Urinary bladder (tissue), 3 donors: ENCODE measurements at regions not wholly inside any gene's neighbourhood (a gene's known extent, or its start where the extent isn't known, plus 50 kb on each side); places are given as distances from the start of the nearest gene placed in this dataset.
"Not testable (repeated sequence)": the region's sequence is repeated elsewhere in the genome, so short reads cannot be mapped to it uniquely, and the experiment has no call there.

Source experiments
- DNase-seq: peaks from one replicate; pipeline ENCODE4 v3.0.0-alpha.2; 2015; ENCODE audit errors: extremely low spot score
- H3K27ac ChIP-seq: one replicate; pipeline ENCODE4 v1.5.1; 2013; ENCODE audit warnings: low read depth, mild to moderate bottlenecking, moderate library complexity
- H3K36me3 ChIP-seq: one replicate; pipeline ENCODE4 v1.6.1; 2013; ENCODE audit warnings: mild to moderate bottlenecking, moderate library complexity; ENCODE audit not compliant: insufficient read depth
- H3K4me1 ChIP-seq: one replicate; pipeline ENCODE4 v1.6.1; 2013; ENCODE audit warnings: mild to moderate bottlenecking, moderate library complexity; ENCODE audit not compliant: insufficient read depth
- H3K4me3 ChIP-seq: one replicate; pipeline ENCODE4 v1.5.1; 2013; ENCODE audit warnings: low read depth, low read length
- WGBS: extraction: QIAGEN DNeasy Blood & Tissue Kit; methylation state at CpG from one replicate; pipeline ENCODE4 v1.1.7; 2013; 5-methylcytosine and 5-hydroxymethylcytosine counted together
- donor health status: healthy with polysubstance abuse.
- donor health status: healthy.

GRCh38 chr11:38972220-38972619 is 2374.2 kb upstream of the RAG2 start:
- no peak overlapping the region for H3K27ac ChIP-seq

DNA sequence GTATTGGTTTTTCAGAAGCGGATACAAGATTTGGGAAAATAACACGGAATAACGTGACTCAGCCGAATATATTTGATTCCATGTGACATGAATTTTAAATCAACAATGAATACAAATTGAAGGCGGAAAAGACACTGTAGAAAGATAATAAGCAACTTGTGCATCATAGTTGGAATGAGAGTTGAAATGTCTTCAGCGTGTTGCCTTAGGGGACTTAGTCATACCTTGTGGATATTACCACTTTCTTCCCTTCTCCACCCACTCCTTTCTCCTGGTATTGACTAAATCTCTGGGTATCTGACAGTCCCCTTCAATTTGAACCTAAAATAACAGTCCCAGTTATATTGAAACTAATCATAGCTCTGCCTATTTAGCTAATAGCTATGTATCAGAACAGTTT is 2373.1 kb upstream of the RAG2 start:
- DNase-seq = no peak
- 87% methylated on average over 6 of the region's 6 CpGs for WGBS
- no peak overlapping the region for H3K27ac ChIP-seq
- H3K4me3 ChIP-seq = no peak overlapping the region
- H3K36me3 ChIP-seq = no peaks in the 10 kb centered on the region
- H3K4me1 ChIP-seq = no peaks in the 10 kb centered on the region

More at GRCh38 chr11:38972220-38972619, 2374.2 kb upstream of the RAG2 start:
- DNase-seq = no peak
- Histone ChIP-seq H3K36me3 (no peaks in the 10 kb centered on the region), H3K4me1 (no peaks in the 10 kb centered on the region), H3K4me3 (no peak overlapping the region)
- 72% methylated on average over 1 of the region's 1 CpG for WGBS

DNA sequence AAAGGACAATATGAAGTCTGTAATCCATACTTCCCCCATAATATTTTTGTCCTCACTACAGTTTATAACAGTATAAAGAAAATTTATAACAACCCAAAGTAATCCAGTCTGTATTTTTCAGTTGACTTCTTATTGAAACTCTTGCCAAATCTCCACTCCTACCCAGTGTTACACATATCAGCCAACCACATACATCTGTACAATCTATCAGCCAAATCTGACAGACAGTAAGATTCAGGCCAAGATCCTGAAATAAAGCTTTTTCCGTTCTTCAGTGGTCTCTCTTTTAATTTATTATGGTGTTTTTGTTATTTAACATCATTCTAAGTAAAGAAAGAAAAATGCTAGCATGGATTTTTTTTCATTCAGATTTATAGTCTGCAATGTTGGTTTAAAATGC is 2370.9 kb upstream of the RAG2 start:
- no peaks in the 10 kb centered on the region for H3K36me3 ChIP-seq
- no peak overlapping the region for H3K27ac ChIP-seq
- no peak overlapping the region for H3K4me3 ChIP-seq
- no peak for DNase-seq
- no peaks in the 10 kb centered on the region for H3K4me1 ChIP-seq
- 0% methylated on average over 1 of the region's 1 CpG for WGBS

DNA sequence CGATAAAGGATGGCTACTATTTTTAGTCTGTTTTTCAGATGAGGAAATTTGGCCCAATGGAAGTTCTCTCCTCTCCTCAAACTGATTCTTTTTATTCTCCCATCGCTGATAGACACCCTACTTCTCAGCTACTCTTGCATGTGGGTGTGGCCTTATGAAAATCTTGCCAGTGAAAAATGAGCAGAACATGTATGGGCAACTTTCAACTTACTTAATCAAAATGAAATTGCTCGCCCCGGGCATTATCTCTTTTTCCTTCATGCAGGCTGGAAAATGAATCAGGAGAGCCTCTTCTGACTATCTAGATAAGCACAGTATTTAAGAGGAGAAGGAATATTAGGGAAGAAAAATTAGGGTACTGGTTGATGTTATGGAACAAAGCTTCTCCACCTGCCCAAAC is 2354.7 kb upstream of the RAG2 start:
- H3K27ac ChIP-seq = no peak overlapping the region
- H3K4me3 ChIP-seq = no peak overlapping the region
- no peaks in the 10 kb centered on the region for H3K4me1 ChIP-seq
- DNase-seq = no peak
- H3K36me3 ChIP-seq = no peaks in the 10 kb centered on the region
- WGBS = 73% methylated on average over 4 of the region's 4 CpGs

DNA sequence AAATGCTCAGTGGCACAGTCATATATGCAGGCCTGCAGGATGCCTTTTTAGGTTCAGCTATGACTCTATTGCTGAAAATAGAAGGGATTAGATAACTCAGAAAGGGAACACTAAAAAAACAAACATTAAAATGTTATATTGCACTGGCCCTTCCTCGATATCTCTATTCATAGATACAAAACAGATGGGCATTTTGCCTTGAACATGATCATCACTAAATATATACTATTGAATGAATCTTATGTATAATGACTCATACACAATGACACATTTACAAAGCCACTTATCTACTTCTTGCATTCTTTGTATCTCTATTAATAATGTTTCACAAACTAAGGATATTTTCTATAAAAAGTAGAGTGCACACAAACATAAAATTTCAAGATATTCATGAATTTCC is 2352.8 kb upstream of the RAG2 start:
- H3K4me1 ChIP-seq = no peaks in the 10 kb centered on the region
- 22% methylated on average over 1 of the region's 1 CpG for WGBS

DNA sequence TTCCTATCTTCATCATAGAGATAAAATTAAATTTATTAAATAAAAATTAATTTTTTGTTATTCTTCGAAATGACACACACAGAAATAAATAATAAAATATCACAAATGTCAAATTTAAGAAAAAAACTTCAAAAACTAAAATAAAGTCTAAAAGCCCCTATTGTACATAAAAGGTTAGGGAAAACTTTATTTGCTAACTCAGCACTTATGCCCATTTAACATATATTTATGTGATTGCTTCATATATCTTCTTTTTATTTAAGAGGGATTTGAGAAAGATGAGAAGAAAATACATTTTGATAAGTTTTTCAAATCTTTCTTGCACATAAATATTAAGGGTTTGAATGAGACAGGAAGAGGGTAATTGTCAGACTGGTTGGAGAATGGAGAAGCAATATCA is 2350.4 kb upstream of the RAG2 start:
- Histone ChIP-seq H3K27ac (no peak overlapping the region), H3K36me3 (no peaks in the 10 kb centered on the region), H3K4me3 (no peak overlapping the region), H3K4me1 (no peaks in the 10 kb centered on the region)
- 89% methylated on average over 1 of the region's 1 CpG for WGBS
- DNase-seq = no peak

More for the DNA sequence above, 2352.8 kb upstream of the RAG2 start:
- Histone ChIP-seq H3K4me3 (no peak overlapping the region), H3K36me3 (no peaks in the 10 kb centered on the region), H3K27ac (no peak overlapping the region)
- no peak for DNase-seq

GRCh38 chr11:38937709-38938108 is 2339.7 kb upstream of the RAG2 start:
- Histone ChIP-seq H3K4me3 (no peak overlapping the region), H3K4me1 (no peaks in the 10 kb centered on the region), H3K36me3 (no peaks in the 10 kb centered on the region), H3K27ac (no peak overlapping the region)
- no peak for DNase-seq
- 60% methylated on average over 2 of the region's 2 CpGs for WGBS

DNA sequence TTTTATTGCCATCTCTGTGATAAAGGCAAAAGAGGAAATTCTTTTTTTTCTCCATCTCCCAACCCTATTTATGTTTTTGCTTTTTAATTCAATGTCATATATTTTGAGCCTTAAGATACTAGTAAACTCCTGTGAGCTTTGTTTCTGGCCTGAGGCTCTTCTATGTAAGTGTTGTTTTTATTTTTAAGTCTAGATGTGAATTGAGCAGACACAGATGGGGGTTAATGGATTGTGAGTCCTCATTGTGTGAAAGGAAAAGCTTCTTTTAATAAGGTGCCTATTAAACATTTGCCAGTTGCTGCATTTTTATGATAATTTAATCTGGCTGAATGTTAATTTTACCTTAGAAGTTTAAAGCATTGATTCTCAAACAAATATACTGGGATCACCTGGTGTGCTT is 2337.9 kb upstream of the RAG2 start:
- no peak for DNase-seq
- Histone ChIP-seq H3K36me3 (no peaks in the 10 kb centered on the region), H3K27ac (no peak overlapping the region), H3K4me1 (no peaks in the 10 kb centered on the region), H3K4me3 (no peak overlapping the region)

GRCh38 chr11:38927993-38928392 is 2330.0 kb upstream of the RAG2 start:
- Histone ChIP-seq H3K27ac (no peak overlapping the region), H3K4me1 (no peaks in the 10 kb centered on the region), H3K36me3 (no peaks in the 10 kb centered on the region), H3K4me3 (no peak overlapping the region)
- no peak for DNase-seq
- 83% methylated on average over 2 of the region's 2 CpGs for WGBS

DNA sequence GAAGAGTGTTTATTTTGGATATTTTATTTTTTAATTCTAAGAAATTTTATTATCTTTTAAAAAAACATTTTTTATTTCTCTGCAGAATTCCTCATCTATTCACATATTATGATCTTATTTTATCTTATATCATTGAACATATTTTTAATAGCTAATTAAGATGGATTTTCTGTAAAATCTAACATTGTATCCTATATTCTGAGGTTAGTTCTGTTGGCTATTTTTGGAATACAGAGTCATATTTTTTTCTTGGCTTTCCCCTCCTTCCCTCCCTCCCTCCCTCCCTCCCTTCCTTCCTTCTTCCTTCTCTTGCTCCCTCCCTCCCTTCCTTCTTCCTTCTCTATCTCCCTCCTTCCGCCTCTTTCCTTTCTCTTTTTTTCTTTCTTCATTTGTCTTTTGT is 2326.6 kb upstream of the RAG2 start:
- no peaks in the 10 kb centered on the region for H3K4me1 ChIP-seq
- no peak overlapping the region for H3K4me3 ChIP-seq
- WGBS = 88% methylated on average over 1 of the region's 1 CpG

DNA sequence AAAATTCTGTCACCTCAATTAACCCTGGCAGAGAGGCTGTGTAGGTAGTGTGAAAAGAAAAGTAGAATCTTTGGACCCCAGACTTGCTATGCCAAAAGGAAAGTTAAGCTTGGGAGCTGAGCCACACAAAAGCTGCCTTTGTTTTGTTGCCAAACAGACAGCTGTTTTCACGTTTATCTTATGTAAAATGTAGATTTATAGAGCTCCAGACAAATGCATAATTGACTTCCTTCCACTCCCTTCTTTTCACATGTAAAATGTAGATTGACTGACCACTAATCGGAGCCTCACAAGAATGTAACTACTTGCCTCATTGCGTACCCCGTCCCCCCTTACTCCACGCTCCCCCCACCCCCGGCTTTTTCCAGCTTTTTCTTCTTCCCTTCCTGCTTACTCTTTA is 2302.2 kb upstream of the RAG2 start:
- Histone ChIP-seq H3K27ac (no peak overlapping the region), H3K4me3 (no peak overlapping the region), H3K36me3 (no peaks in the 10 kb centered on the region), H3K4me1 (no peaks in the 10 kb centered on the region)
- DNase-seq = no peak
- 33% methylated on average over 6 of the region's 6 CpGs for WGBS

More for the DNA sequence above, 2326.6 kb upstream of the RAG2 start:
- no peak for DNase-seq
- H3K36me3 ChIP-seq = no peaks in the 10 kb centered on the region
- no peak overlapping the region for H3K27ac ChIP-seq

GRCh38 chr11:38894201-38894600 is 2296.2 kb upstream of the RAG2 start:
- not testable (repeated sequence) for H3K36me3 ChIP-seq, DNase-seq, H3K4me3 ChIP-seq, H3K4me1 ChIP-seq, H3K27ac ChIP-seq
- WGBS = 91% methylated on average over 6 of the region's 6 CpGs

DNA sequence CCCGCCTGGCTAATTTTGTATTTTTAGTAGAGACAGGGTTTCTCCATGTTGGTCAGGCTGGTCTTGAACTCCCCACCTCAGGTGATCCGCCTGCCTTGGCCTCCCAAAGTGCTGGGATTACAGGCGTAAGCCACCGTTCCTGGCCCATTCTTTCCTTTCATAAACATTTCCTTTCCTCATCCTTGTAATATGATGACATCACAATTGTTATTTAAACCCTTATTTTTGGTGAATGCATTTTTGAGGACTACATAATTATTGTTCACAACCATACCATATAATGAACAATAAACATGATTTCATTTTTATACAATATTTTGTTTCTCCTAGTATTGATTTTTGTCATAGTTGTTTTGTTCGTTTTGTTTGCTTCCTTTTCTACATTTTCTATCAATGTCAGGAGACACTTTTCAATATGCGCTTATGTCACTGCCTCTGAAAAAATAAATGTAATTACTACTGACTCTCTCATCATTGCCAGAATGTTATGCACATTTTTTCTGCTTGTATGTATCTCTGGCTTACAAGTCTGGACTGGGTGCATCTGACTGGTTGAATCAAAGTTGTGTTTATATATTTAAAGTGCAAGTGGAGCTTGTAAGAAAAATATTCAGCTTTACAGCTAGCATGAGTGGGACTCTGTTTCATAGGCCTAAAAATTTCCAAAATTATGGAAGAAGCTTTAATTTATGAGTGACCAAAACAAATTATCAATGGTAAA is 2286.3 kb upstream of the RAG2 start:
- 87% methylated on average over 6 of the region's 6 CpGs for WGBS
- Histone ChIP-seq H3K27ac (no peak overlapping the region), H3K4me1 (no peaks in the 10 kb centered on the region), H3K4me3 (no peak overlapping the region), H3K36me3 (no peaks in the 10 kb centered on the region)
- DNase-seq = no peak

GRCh38 chr11:38867338-38867737 is 2269.3 kb upstream of the RAG2 start:
- no peak for DNase-seq
- H3K27ac ChIP-seq = no peak overlapping the region
- H3K36me3 ChIP-seq = no peaks in the 10 kb centered on the region
- 75% methylated on average over 3 of the region's 3 CpGs for WGBS
- no peaks in the 10 kb centered on the region for H3K4me1 ChIP-seq
- no peak overlapping the region for H3K4me3 ChIP-seq

- Histone ChIP-seq H3K27ac (no peak overlapping the region), H3K36me3 (no peaks in the 10 kb centered on the region), H3K4me1 (no peaks in the 10 kb centered on the region), H3K4me3 (no peak overlapping the region)
- DNase-seq = no peak
- 83% methylated on average over 2 of the region's 2 CpGs for WGBS
Measured at GRCh38 chr11:38865922-38866321, 2267.9 kb upstream of the RAG2 start.
